Heart right ventricle (tissue), 16 donors: ENCODE measurements at regions not wholly inside any gene's neighbourhood (a gene's known extent, or its start where the extent isn't known, plus 50 kb on each side); places are given as distances from the start of the nearest gene placed in this dataset.

Source experiments
- ATAC-seq, 8 donors: fragments of 200-7000 bp; cut with Tn5 transposase; one replicate each; pipeline ENCODE4 v1.9.1; 2020; ENCODE audit warnings: mild to moderate bottlenecking in 8 of 8, moderate library complexity in 8 of 8, moderate number of reproducible peaks in 1 of 8
- DNase-seq, 2 donors: peaks; one replicate each; pipeline ENCODE4 v3.0.0-alpha.2; 2020
- H3K27ac ChIP-seq, 10 donors: fragments of 200-600 bp; sonication (generic) in 2 of 10; one replicate each; pipeline versions ENCODE4 v1.5.0 to v1.8.0; 2020 to 2022; ENCODE audit warnings: mild to moderate bottlenecking in 3 of 10
- H3K27me3 ChIP-seq, 7 donors: fragments of 200-600 bp; one replicate each; pipeline ENCODE4 v1.8.0; 2021 to 2022; ENCODE audit warnings: mild to moderate bottlenecking in 2 of 7
- H3K36me3 ChIP-seq, 9 donors: fragments of 200-600 bp; sonication (generic) in 1 of 9; one replicate each; pipeline versions ENCODE4 v1.5.0 to v1.8.0; 2020 to 2022; ENCODE audit warnings: mild to moderate bottlenecking in 2 of 9
- H3K4me1 ChIP-seq, 9 donors: fragments of 200-600 bp; sonication (generic) in 1 of 9; one replicate each; pipeline versions ENCODE4 v1.5.0 to v1.8.0; 2020 to 2022; ENCODE audit warnings: mild to moderate bottlenecking in 4 of 9
- H3K4me3 ChIP-seq, 10 donors: fragments of 200-600 bp; sonication (generic) in 2 of 10; one replicate each; pipeline versions ENCODE4 v1.5.0 to v1.8.0; 2020 to 2022; ENCODE audit warnings: mild to moderate bottlenecking in 7 of 10, moderate library complexity in 2 of 10
- H3K9me3 ChIP-seq, 11 donors: fragments of 200-600 bp in 10 of 11; sonication (generic) in 2 of 11; one replicate each; pipeline versions ENCODE4 v1.5.0 to v1.8.0; 2013 to 2022; ENCODE audit warnings: mild to moderate bottlenecking in 2 of 11, control low read depth in 1 of 11, moderate library complexity in 1 of 11
- WGBS, 2 donors: extraction: QIAGEN DNeasy Blood & Tissue Kit; methylation state at CpG; one replicate each; pipeline ENCODE4 v1.1.7; 2013; ENCODE audit warnings: inconsistent platforms in 1 of 2; 5-methylcytosine and 5-hydroxymethylcytosine counted together
- intact Hi-C, 10 donors: fragments of 100-400 bp; cut with DNase I; formaldehyde crosslinking; loops; one replicate each; pipeline versions ENCODE4 v1.11.1 to v1.14.2; 2022
- TF ChIP-seq, protein P1 (sequence below), 9 donors: fragments of 200-600 bp; sonication (generic) in 2 of 9; IDR thresholded peaks; one replicate each; pipeline versions ENCODE4 v1.5.0 to v1.8.0; 2021 to 2022; ENCODE audit warnings: antibody characterized with exemption in 9 of 9, mild to moderate bottlenecking in 5 of 9, moderate library complexity in 1 of 9
- donor health status: Arrhythmogenic right ventricular cardiomyopathy.
- donor health status: ischemic (EF 13 %, LVEDD 7.1; RV severe dilation, severe dysfunction).
- donor health status: healthy with polysubstance abuse.
- donor health status: DM: no; HTN: yes; CAD: no.
- donor health status: DM: no; HTN: no; CAD: no.
- donor health status: ischemic (EF 25% LVEDD 6.9; RV normal size, moderate dysfunction).
- donor health status: ischemic (EF 25% LVEDD 5.7; RV mildly dilated, moderate dysfunction).
- donor health status: healthy.
- donor health status: DM: yes; HTN: yes; CAD: no.
- donor health status: Ischemic cardiomyopathy.
- donor health status: ischemic (EF 35%, LVEDD 5.7; RV mildly dilated, moderate dysfunction).
- donor health status: nonischemic (EF 11% LVEDD 7.7; RV severe dilation, severe dysfunction).
- donor health status: DM: yes; HTN: yes; CAD: no.
- donor health status: PGD.
- donor health status: ischemic (EF 29% LVEDD 5.4; RV normal size, mild dysfunction).
- donor health status: nonischemic (EF 23%, LVEDD 6.1; RV moderate dilation, normal function).

DNA sequence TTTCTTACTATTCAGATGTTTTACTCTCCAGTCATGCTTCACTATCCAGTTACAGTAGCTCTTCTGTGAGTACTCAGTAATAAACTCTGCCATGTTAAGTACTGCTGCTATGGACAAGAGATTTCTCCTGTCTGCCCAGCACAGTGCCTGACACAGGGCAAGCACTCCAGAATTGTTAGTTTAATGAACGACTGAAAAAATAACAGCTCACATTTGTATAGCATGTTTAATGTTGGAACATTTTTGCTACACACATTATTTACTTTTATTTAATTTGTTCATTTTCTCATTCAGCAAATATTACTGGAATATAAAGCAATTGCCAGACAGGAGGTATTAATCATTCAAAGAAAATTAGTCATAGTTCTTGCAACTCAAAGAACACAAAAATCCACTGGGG is 142.6 kb upstream of the HMGN3 start:
- Histone ChIP-seq H3K9me3 (no peaks in the 10 kb centered on the region), H3K27ac (no peak overlapping the region), H3K36me3 (no peaks in the 10 kb centered on the region), H3K27me3 (no peaks in the 10 kb centered on the region), H3K4me3 (no peak overlapping the region), H3K4me1 (peaks cover 0 to 10% (median 0%) of the 10 kb centered on the region in 9 donors)
- WGBS, 2 donors = 77 to 80% methylated on average over 1 of the region's 1 CpG
- no peak for ATAC-seq
- TF ChIP-seq, protein P1, sequence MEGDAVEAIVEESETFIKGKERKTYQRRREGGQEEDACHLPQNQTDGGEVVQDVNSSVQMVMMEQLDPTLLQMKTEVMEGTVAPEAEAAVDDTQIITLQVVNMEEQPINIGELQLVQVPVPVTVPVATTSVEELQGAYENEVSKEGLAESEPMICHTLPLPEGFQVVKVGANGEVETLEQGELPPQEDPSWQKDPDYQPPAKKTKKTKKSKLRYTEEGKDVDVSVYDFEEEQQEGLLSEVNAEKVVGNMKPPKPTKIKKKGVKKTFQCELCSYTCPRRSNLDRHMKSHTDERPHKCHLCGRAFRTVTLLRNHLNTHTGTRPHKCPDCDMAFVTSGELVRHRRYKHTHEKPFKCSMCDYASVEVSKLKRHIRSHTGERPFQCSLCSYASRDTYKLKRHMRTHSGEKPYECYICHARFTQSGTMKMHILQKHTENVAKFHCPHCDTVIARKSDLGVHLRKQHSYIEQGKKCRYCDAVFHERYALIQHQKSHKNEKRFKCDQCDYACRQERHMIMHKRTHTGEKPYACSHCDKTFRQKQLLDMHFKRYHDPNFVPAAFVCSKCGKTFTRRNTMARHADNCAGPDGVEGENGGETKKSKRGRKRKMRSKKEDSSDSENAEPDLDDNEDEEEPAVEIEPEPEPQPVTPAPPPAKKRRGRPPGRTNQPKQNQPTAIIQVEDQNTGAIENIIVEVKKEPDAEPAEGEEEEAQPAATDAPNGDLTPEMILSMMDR (IDR thresholded peaks at IDR 0.05) = no peak
- no peak for DNase-seq
- intact Hi-C loops = no loop called here

DNA sequence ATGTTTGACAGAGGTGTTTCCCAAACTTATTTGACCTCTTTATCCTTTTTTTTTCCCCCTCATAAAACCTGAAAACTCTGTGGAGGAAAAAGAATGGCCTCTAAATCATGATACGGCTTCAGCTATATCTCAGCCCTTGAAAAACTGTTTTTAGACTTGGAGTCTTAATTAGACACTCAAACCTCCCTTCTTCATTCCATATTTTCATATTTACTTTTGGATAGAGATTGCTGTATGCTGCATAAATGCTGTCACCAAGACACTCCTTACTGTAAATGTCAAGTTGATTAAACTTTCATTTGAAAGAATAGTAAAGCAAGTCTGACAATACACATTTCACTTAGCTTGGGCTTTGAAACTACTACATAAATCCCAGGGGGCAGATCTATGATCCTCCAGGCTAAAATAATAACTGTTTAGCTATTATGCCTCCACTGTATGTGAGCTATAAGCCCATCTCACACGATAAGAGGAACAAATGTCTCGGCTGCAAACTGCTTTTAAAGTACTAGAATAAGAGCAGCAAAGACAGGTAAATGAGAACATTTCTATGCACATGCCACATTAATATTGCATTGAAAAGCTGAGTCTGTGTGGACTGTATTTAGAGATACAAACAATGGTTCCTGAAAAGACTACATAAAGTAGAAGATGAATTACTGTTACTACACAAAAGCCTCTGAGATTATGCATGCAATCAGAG is 141.3 kb upstream of the HMGN3 start:
- no peak overlapping the region for H3K4me3 ChIP-seq
- intact Hi-C loops = no loop called here
- H3K27me3 ChIP-seq = no peaks in the 10 kb centered on the region
- TF ChIP-seq, protein P1 (IDR thresholded peaks at IDR 0.05) = no peak
- H3K4me1 ChIP-seq = peaks cover 0 to 10% (median 0%) of the 10 kb centered on the region in 9 donors
- peaks cover 0 to 3% (median 0%) of the 10 kb centered on the region in 11 donors for H3K9me3 ChIP-seq
- H3K27ac ChIP-seq = no peak overlapping the region
- no peaks in the 10 kb centered on the region for H3K36me3 ChIP-seq
- 65 to 66% methylated on average over 3 of the region's 3 CpGs for WGBS, 2 donors
- no peak for ATAC-seq
- DNase-seq = no peak

DNA sequence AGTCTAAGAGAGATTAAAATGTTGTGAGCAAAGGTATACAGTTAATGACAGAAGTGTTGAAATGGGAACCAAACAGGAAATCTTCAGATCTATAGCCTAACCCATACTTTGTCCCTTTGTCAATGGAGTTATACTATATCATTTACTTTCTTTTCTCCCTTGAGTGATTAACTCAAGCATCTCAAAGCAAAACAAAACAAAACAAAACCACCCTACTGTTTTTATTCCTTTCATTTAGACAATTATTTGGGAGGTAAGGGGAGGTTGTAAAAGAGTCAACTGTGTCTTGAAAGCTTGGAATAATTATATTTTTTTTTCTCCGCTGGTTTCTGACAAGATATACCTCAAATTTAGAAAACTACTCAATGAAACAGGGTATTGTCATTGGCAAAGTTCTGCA is 139.8 kb upstream of the HMGN3 start:
- Histone ChIP-seq H3K9me3 (peaks cover 0 to 18% (median 8%) of the 10 kb centered on the region in 11 donors), H3K4me3 (no peak overlapping the region), H3K36me3 (no peaks in the 10 kb centered on the region), H3K27me3 (no peaks in the 10 kb centered on the region), H3K4me1 (peaks cover 0 to 10% (median 0%) of the 10 kb centered on the region in 9 donors), H3K27ac (no peak overlapping the region)
- intact Hi-C loops = no loop called here
- DNase-seq (no peak), ATAC-seq (no peak)
- TF ChIP-seq, protein P1 (IDR thresholded peaks at IDR 0.05) = no peak
- WGBS, 2 donors = 97% methylated on average over 1 of the region's 1 CpG

DNA sequence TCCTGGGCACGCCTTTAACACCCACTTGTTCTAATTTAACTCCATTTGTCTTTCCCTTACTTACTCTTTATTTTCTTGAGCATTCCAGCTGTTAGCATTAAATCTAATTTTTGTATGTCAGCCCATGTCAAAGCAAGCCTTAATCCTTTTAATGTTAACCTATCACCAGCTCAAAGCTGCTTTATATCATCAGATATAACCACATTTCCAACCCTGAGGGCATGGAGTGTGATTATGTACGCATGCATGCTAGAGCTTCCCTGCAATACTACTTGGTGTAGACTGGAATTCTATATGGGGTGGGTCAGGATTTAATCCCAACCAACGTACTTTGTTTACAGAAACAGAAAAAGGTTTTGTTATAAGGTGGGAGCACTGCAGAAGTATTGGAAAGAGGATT is 139.4 kb upstream of the HMGN3 start:
- Histone ChIP-seq H3K4me1 (peaks cover 0 to 10% (median 0%) of the 10 kb centered on the region in 9 donors), H3K9me3 (peaks cover 0 to 22% (median 8%) of the 10 kb centered on the region in 11 donors), H3K4me3 (no peak overlapping the region), H3K36me3 (no peaks in the 10 kb centered on the region), H3K27me3 (no peaks in the 10 kb centered on the region), H3K27ac (no peak overlapping the region)
- intact Hi-C loops = no loop called here
- TF ChIP-seq, protein P1 (IDR thresholded peaks at IDR 0.05) = no peak
- no peak for DNase-seq
- ATAC-seq = no peak
- WGBS, 2 donors = 78 to 80% methylated on average over 3 of the region's 3 CpGs
